Prostate gland (tissue), 2 donors: ENCODE measurements at regions not wholly inside any gene's neighbourhood (a gene's known extent, or its start where the extent isn't known, plus 50 kb on each side); places are given as distances from the start of the nearest gene placed in this dataset.
A peak's percentile ranks its signal among the peaks of the same experiment; 100 is the strongest.

ENCODE experiments used
- DNase-seq: peaks from one replicate; pipeline ENCODE4 v3.0.0-alpha.2; 2019; ENCODE audit warnings: low spot score
- H3K27ac ChIP-seq, 2 donors: fragments of 200-600 bp; sonication (generic); 2 replicates each; pipeline ENCODE4 v1.5.1; 2017 to 2019
- H3K27me3 ChIP-seq: fragments of 200-600 bp; sonication (generic); replicated peaks from 2 replicates; pipeline ENCODE4 v1.5.1; 2019; ENCODE audit not compliant: insufficient read depth
- H3K36me3 ChIP-seq, 2 donors: fragments of 200-600 bp; sonication (generic); 1 replicate in 1 of 2; 2 replicates in 1 of 2; pipeline versions ENCODE4 v1.5.1 to v1.8.1; 2017 to 2019
- H3K4me1 ChIP-seq: fragments of 200-600 bp; sonication (generic); replicated peaks from 2 replicates; pipeline ENCODE4 v1.5.1; 2019
- H3K4me3 ChIP-seq, 2 donors: fragments of 200-600 bp; sonication (generic); 2 replicates each; pipeline ENCODE4 v1.5.1; 2017 to 2019
- H3K9me3 ChIP-seq: fragments of 200-600 bp; sonication (generic); 2 replicates; pipeline ENCODE4 v1.5.1; 2017
- CTCF ChIP-seq, 4 experiments: fragments of 200-600 bp in 2 of 4; fragments of 450-650 bp in 2 of 4; sonication (generic) in 2 of 4; IDR thresholded peaks; 1 replicate in 3 of 4; 2 replicates in 1 of 4; pipeline ENCODE4 v1.5.1; 2016 to 2019; ENCODE audit warnings: antibody characterized with exemption in 4 of 4, mild to moderate bottlenecking in 2 of 4, moderate library complexity in 2 of 4
- POLR2A ChIP-seq: fragments of 450-650 bp; IDR thresholded peaks from one replicate; pipeline ENCODE4 v1.6.1; 2016; ENCODE audit warnings: antibody characterized with exemption, mild to moderate bottlenecking
- POLR2AphosphoS5 ChIP-seq: sonication (generic); formaldehyde crosslinking; IDR thresholded peaks from one replicate; pipeline ENCODE4 v1.6.1; 2017; ENCODE audit warnings: antibody characterized with exemption
- WGBS: methylation state at CpG from one replicate; pipeline ENCODE4 v1.1.5; 2018; 5-methylcytosine and 5-hydroxymethylcytosine counted together
- intact Hi-C: fragments of 100-400 bp; cut with DNase I; formaldehyde crosslinking; loops from one replicate; pipeline ENCODE4 v1.14.2; 2022

DNA sequence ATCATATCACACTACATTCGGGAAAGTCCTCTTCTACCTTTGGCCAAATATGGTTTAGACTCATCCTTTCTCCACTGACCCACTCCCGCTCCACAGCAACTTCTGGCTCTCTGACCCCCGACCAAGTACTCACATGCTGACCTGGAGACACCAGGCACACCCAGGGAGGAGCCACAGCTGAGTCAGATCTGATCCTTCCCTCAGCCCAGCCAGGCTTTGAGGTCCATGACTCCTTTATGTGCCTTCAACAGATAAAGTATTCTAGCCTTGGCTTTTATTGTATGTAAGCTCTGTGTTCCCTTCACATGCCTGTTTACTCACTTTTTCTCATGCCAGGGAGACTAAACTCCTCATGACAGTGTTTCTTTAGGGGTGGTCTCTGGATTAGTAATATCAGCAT is 166.9 kb upstream of the UMPS start:
- Histone ChIP-seq H3K9me3 (no peaks in the 10 kb centered on the region), H3K4me3 (no peak overlapping the region), H3K27me3 (no peaks in the 10 kb centered on the region), H3K27ac (no peak overlapping the region), H3K4me1 (no peaks in the 10 kb centered on the region), H3K36me3 (no peaks in the 10 kb centered on the region)
- 89% methylated on average over 3 of the region's 3 CpGs for WGBS
- DNase-seq = no peak
- TF ChIP-seq CTCF (IDR thresholded peaks at IDR 0.05) = no peak
- TF ChIP-seq POLR2AphosphoS5 = no peak
- TF ChIP-seq POLR2A = no peak
- intact Hi-C loops = loop anchor here (10.0 kb wide), 1 partner anchor 341 kb away; no protein-coding TSS in a partner anchor

GRCh38 chr3:124565013-124565412 is 165.2 kb upstream of the UMPS start:
- Histone ChIP-seq H3K36me3 (no peaks in the 10 kb centered on the region), H3K9me3 (no peaks in the 10 kb centered on the region), H3K4me3 (no peak overlapping the region), H3K27ac (no peak overlapping the region), H3K27me3 (no peaks in the 10 kb centered on the region), H3K4me1 (no peaks in the 10 kb centered on the region)
- WGBS = 18% methylated on average over 5 of the region's 5 CpGs
- intact Hi-C loops = loop anchor here (1.0 to 10.0 kb wide), 2 partner anchors 123 to 340 kb away; no protein-coding TSS in a partner anchor
- no peak for TF ChIP-seq POLR2A
- TF ChIP-seq POLR2AphosphoS5 = peak; percentile 33
- peak; percentile 74 to 92 (median 88) for TF ChIP-seq CTCF (IDR thresholded peaks at IDR 0.05)
- DNase-seq = peak; percentile 76

- no peaks in the 10 kb centered on the region for H3K4me1 ChIP-seq
- 63% methylated on average over 6 of the region's 6 CpGs for WGBS
- intact Hi-C loops = loop anchor here (1.0 to 10.0 kb wide), 2 partner anchors 123 to 339 kb away; no protein-coding TSS in a partner anchor
These were observed 164.7 kb upstream of the UMPS start for GRCh38 chr3:124565551-124565950.

GRCh38 chr3:124566701-124567100 is 163.6 kb upstream of the UMPS start:
- Histone ChIP-seq H3K4me1 (no peaks in the 10 kb centered on the region), H3K4me3 (no peak overlapping the region), H3K9me3 (no peaks in the 10 kb centered on the region), H3K27ac (no peak overlapping the region), H3K36me3 (no peaks in the 10 kb centered on the region), H3K27me3 (no peaks in the 10 kb centered on the region)
- intact Hi-C loops = loop anchor here (10.0 kb wide), 1 partner anchor 338 kb away; no protein-coding TSS in a partner anchor
- no peak for DNase-seq
- 57% methylated on average over 2 of the region's 2 CpGs for WGBS
- TF ChIP-seq CTCF (IDR thresholded peaks at IDR 0.05) (no peak), POLR2A (no peak), POLR2AphosphoS5 (no peak)

More at GRCh38 chr3:124565551-124565950, 164.7 kb upstream of the UMPS start:
- H3K27ac ChIP-seq = no peak overlapping the region
- TF ChIP-seq POLR2AphosphoS5 = no peak
- TF ChIP-seq CTCF (IDR thresholded peaks at IDR 0.05) = no peak
- no peak for TF ChIP-seq POLR2A
- no peaks in the 10 kb centered on the region for H3K9me3 ChIP-seq
- no peak for DNase-seq
- H3K27me3 ChIP-seq = no peaks in the 10 kb centered on the region
- H3K4me3 ChIP-seq = no peak overlapping the region
- H3K36me3 ChIP-seq = no peaks in the 10 kb centered on the region

DNA sequence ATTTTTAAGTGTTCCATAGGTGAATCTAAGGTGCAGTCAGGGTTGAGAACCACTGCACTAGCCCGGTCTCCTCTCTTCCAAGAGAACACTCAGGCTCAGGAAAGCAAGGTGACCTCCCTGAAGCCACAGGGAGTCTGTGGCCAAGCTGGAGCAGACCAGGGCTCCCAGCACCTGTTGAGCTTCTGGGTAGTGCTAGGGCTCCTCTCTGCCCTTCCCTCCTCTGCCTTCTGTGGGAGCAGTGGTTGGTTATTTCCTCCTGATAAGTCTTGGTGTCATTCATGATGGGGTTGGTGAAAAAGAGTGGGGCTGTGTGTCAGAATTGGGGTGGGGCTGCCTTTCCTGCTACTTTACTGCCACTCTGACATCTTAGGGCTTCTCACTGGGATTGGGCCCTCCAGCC is 163.1 kb upstream of the UMPS start:
- Histone ChIP-seq H3K36me3 (no peaks in the 10 kb centered on the region), H3K4me1 (no peaks in the 10 kb centered on the region), H3K9me3 (no peaks in the 10 kb centered on the region), H3K27ac (no peak overlapping the region), H3K27me3 (no peaks in the 10 kb centered on the region), H3K4me3 (no peak overlapping the region)
- intact Hi-C loops = loop anchor here (10.0 kb wide), 1 partner anchor 338 kb away; no protein-coding TSS in a partner anchor
- DNase-seq = no peak
- TF ChIP-seq POLR2AphosphoS5 (no peak), POLR2A (no peak)
- 89% methylated on average over 1 of the region's 1 CpG for WGBS
